A549 (cell line): ENCODE measurements at regions not wholly inside any gene's neighbourhood (a gene's known extent, or its start where the extent isn't known, plus 50 kb on each side); places are given as distances from the start of the nearest gene placed in this dataset.

Source experiments
- ATAC-seq, 2 experiments: fragments of 200-7000 bp in 1 of 2; fragments of >200 bp in 1 of 2; cut with Nextera tagmentation in 1 of 2; cut with Tn5 transposase in 1 of 2; 3 replicates each; pipeline versions ENCODE4 v1.8.0 to v1.9.1; 2018 to 2020; ENCODE audit warnings: mild to moderate bottlenecking in 1 of 2, moderate library complexity in 1 of 2
- CTCF ChIA-PET: fragments of 300-600 bp; sonication (Branson Sonifier 250); formaldehyde crosslinking; extraction: SDS; loops from one replicate; lab custom pipeline; 2021; ENCODE audit warnings: antibody characterized with exemption, inconsistent platforms; lab: Yijun Ruan, JAX
- POLR2A ChIA-PET: fragments of 350-600 bp; formaldehyde crosslinking; extraction: SDS; loops from one replicate; lab custom pipeline; 2021; ENCODE audit warnings: antibody characterized with exemption, inconsistent platforms; lab: Yijun Ruan, JAX
- DNase-seq, 2 experiments: peaks; one replicate each; pipeline versions ENCODE4 v3.0.0 to v3.0.0-alpha.2; 2011 to 2016; ENCODE audit warnings: low read depth in 1 of 2, low spot score in 1 of 2
- FAIRE-seq: peaks from 2 replicates; lab custom pipeline; 2011; peaks lifted over from hg19 to GRCh38; lab: Jason Lieb, UNC
- H3K27ac ChIP-seq, 2 experiments: fragments of >200 bp; sonication (Bioruptor Twin); formaldehyde crosslinking; 3 replicates each; pipeline ENCODE4 v1.5.1; 2016 to 2017
- H3K4me1 ChIP-seq: fragments of >200 bp; sonication (Bioruptor Twin); formaldehyde crosslinking; 3 replicates; pipeline ENCODE4 v1.6.1; 2016
- H3K4me2 ChIP-seq: fragments of >200 bp; sonication (Bioruptor Twin); formaldehyde crosslinking; 3 replicates; pipeline ENCODE4 v1.6.1; 2016
- H3K4me3 ChIP-seq: fragments of >200 bp; sonication (Bioruptor Twin); formaldehyde crosslinking; 3 replicates; pipeline ENCODE4 v1.5.1; 2016
- H3K9me3 ChIP-seq: fragments of >200 bp; sonication (Bioruptor Twin); formaldehyde crosslinking; 3 replicates; pipeline ENCODE4 v1.6.1; 2016
- CEBPB ChIP-seq, 2 experiments: fragments of >200 bp in 1 of 2; sonication (Bioruptor Twin) in 1 of 2; formaldehyde crosslinking in 1 of 2; IDR thresholded peaks; 2 replicates each; pipeline ENCODE4 v1.6.1; 2012 to 2016
- CHD2 ChIP-seq: fragments of 150-350 bp; IDR thresholded peaks from 2 replicates; pipeline ENCODE4 v1.6.1; 2014; ENCODE audit warnings: low read length; ENCODE audit not compliant: partially characterized antibody
- CHD4 ChIP-seq: fragments of 200-600 bp; sonication (generic); IDR thresholded peaks from 2 replicates; pipeline ENCODE4 v1.6.1; 2016; ENCODE audit warnings: antibody characterized with exemption, mild to moderate bottlenecking, borderline replicate concordance
- CTCF ChIP-seq: fragments of >200 bp; sonication (Bioruptor Twin); formaldehyde crosslinking; IDR thresholded peaks from 3 replicates; pipeline ENCODE4 v1.5.1; 2016
- EHMT2 ChIP-seq: fragments of 200-600 bp; sonication (generic); IDR thresholded peaks from 2 replicates; pipeline ENCODE4 v1.6.1; 2016; ENCODE audit warnings: antibody characterized with exemption, low read depth, mild to moderate bottlenecking, moderate library complexity
- EP300 ChIP-seq, 2 experiments: fragments of >200 bp; sonication (Bioruptor Twin); formaldehyde crosslinking; IDR thresholded peaks; 2 replicates in 1 of 2; 3 replicates in 1 of 2; pipeline ENCODE4 v1.6.1; 2016 to 2017
- FOSB ChIP-seq: fragments of 250-450 bp; sonication (Bioruptor Pico); IDR thresholded peaks from 2 replicates; pipeline ENCODE4 v1.5.0; 2020; ENCODE audit warnings: mild to moderate bottlenecking, moderate library complexity
- FOSL2 ChIP-seq, 2 experiments: fragments of 450-650 bp in 1 of 2; fragments of >200 bp in 1 of 2; sonication (Bioruptor Twin) in 1 of 2; formaldehyde crosslinking; IDR thresholded peaks; 2 replicates each; pipeline versions ENCODE4 v1.5.0 to v1.6.1; 2016 to 2020; ENCODE audit warnings: mild to moderate bottlenecking in 1 of 2, moderate library complexity in 1 of 2
- FOXS1 ChIP-seq: fragments of 250-450 bp; sonication (Bioruptor Pico); IDR thresholded peaks from 2 replicates; pipeline ENCODE4 v1.5.0; 2020; ENCODE audit warnings: mild to moderate bottlenecking, moderate library complexity
- HMGXB4 ChIP-seq: fragments of 250-450 bp; sonication (Bioruptor Pico); IDR thresholded peaks from 2 replicates; pipeline ENCODE4 v1.5.0; 2021; ENCODE audit warnings: mild to moderate bottlenecking, moderate library complexity, borderline replicate concordance
- HOXA7 ChIP-seq: fragments of 250-450 bp; sonication (Bioruptor Pico); IDR thresholded peaks from 2 replicates; pipeline ENCODE4 v1.5.0; 2020; ENCODE audit warnings: mild to moderate bottlenecking, moderate library complexity
- HOXB5 ChIP-seq: fragments of 250-450 bp; sonication (Bioruptor Pico); IDR thresholded peaks from 2 replicates; pipeline ENCODE4 v1.5.0; 2020; ENCODE audit warnings: mild to moderate bottlenecking, moderate library complexity
- JUNB ChIP-seq: fragments of >200 bp; sonication (Bioruptor Twin); formaldehyde crosslinking; IDR thresholded peaks from 2 replicates; pipeline ENCODE4 v1.6.1; 2016
- MAZ ChIP-seq: fragments of 150-350 bp; IDR thresholded peaks from 2 replicates; pipeline ENCODE4 v1.6.1; 2014; ENCODE audit warnings: antibody characterized with exemption, low read depth, low read length, borderline replicate concordance
- MYC ChIP-seq: IDR thresholded peaks from 2 replicates; pipeline ENCODE4 v1.6.1; 2012; ENCODE audit warnings: mild to moderate bottlenecking, inconsistent platforms, low read length, improper control_type of control experiment, borderline replicate concordance
- PHF8 ChIP-seq: fragments of 200-600 bp; sonication (generic); IDR thresholded peaks from 2 replicates; pipeline ENCODE4 v1.6.1; 2016; ENCODE audit warnings: low read depth, mild to moderate bottlenecking, antibody characterized with exemption, moderate library complexity, borderline replicate concordance
- POLR2A ChIP-seq: IDR thresholded peaks from 2 replicates; pipeline ENCODE4 v1.6.1; 2012; ENCODE audit warnings: mild to moderate bottlenecking, low read length
- POLR2AphosphoS2 ChIP-seq: conservative IDR thresholded peaks from 2 replicates; pipeline ENCODE4 v1.6.1; 2012; ENCODE audit warnings: low read length, improper control_type of control experiment, inconsistent platforms
- REST ChIP-seq: fragments of 200-600 bp; sonication (generic); IDR thresholded peaks from 2 replicates; pipeline ENCODE4 v1.6.1; 2016; ENCODE audit warnings: antibody characterized with exemption, mild to moderate bottlenecking, moderate library complexity
- RFX5 ChIP-seq: fragments of 450-650 bp; IDR thresholded peaks from 2 replicates; pipeline ENCODE4 v1.7.1; 2014; ENCODE audit warnings: antibody characterized with exemption, mild to moderate bottlenecking, moderate library complexity
- SMC3 ChIP-seq: fragments of >200 bp; sonication (Bioruptor Twin); formaldehyde crosslinking; IDR thresholded peaks from 3 replicates; pipeline ENCODE4 v1.6.1; 2018; ENCODE audit warnings: inconsistent platforms
- TFCP2L1 ChIP-seq: fragments of 250-450 bp; sonication (Bioruptor Pico); IDR thresholded peaks from 2 replicates; pipeline ENCODE4 v1.5.0; 2021; ENCODE audit warnings: mild to moderate bottlenecking
- ZC3H11A ChIP-seq: fragments of 450-650 bp; IDR thresholded peaks from 2 replicates; pipeline ENCODE4 v1.6.1; 2014; ENCODE audit warnings: antibody characterized with exemption, mild to moderate bottlenecking
- ZSCAN20 ChIP-seq: fragments of 250-450 bp; sonication (Bioruptor Pico); IDR thresholded peaks from 2 replicates; pipeline ENCODE4 v1.8.0; 2022; ENCODE audit warnings: mild to moderate bottlenecking, moderate library complexity
- WGBS: methylation state at CpG from one replicate; pipeline ENCODE4 v1.1.6; 2017; ENCODE audit errors: missing lambda C conversion rate; 5-methylcytosine and 5-hydroxymethylcytosine counted together

GRCh38 chr2:38201784-38202183 is 125.8 kb upstream of the CYP1B1 start:
- ChIA-PET POLR2A (no interaction called here), CTCF (interaction anchor here (0.7 to 1.1 kb wide), 2 partner anchors 9 to 125 kb away, joined by 3 read pairs; no protein-coding TSS in a partner anchor)
- Histone ChIP-seq H3K4me2 (no peak overlapping the region), H3K9me3 (no peaks in the 10 kb centered on the region), H3K4me3 (no peak overlapping the region), H3K4me1 (no peaks in the 10 kb centered on the region), H3K27ac (no peak overlapping the region)
- FAIRE-seq (no peak), ATAC-seq (no peak), DNase-seq (no peak)
- TF ChIP-seq CTCF, result no peak
- TF ChIP-seq EHMT2, result no peak
- TF ChIP-seq FOSL2 (IDR thresholded peaks at IDR 0.05), result no peak
- no peak for TF ChIP-seq FOSL2 (CRISPR knock-in tag; IDR thresholded peaks at IDR 0.05)
- no peak for TF ChIP-seq MAZ

GRCh38 chr2:38200598-38200997 is 124.6 kb upstream of the CYP1B1 start:
- no peak for ATAC-seq
- WGBS, result 42% methylated on average over 3 of the region's 3 CpGs
- Histone ChIP-seq H3K9me3 (no peaks in the 10 kb centered on the region), H3K4me3 (no peak overlapping the region), H3K4me1 (no peaks in the 10 kb centered on the region), H3K4me2 (no peak overlapping the region), H3K27ac (no peak overlapping the region)
- CTCF ChIA-PET, result interaction anchor here (0.6 kb wide), 1 partner anchor 1404 kb away, joined by 3 read pairs; no protein-coding TSS in a partner anchor
- no peak for DNase-seq
- TF ChIP-seq ZC3H11A (no peak), FOSB (CRISPR knock-in tag) (no peak), EP300 (IDR thresholded peaks at IDR 0.05) (no peak), MYC (no peak), FOXS1 (CRISPR knock-in tag) (no peak), POLR2A (no peak), POLR2AphosphoS2 (no peak), CEBPB (IDR thresholded peaks at IDR 0.05) (no peak), REST (no peak), RFX5 (no peak), CHD4 (no peak), FOSL2 (IDR thresholded peaks at IDR 0.05) (no peak), FOSL2 (CRISPR knock-in tag; IDR thresholded peaks at IDR 0.05) (no peak)
- POLR2A ChIA-PET, result no interaction called here
- peak; percentile 18 for FAIRE-seq

- H3K4me2 ChIP-seq, result no peak overlapping the region
- H3K9me3 ChIP-seq, result no peaks in the 10 kb centered on the region
- DNase-seq (no peak), FAIRE-seq (no peak), ATAC-seq (no peak)
- POLR2A ChIA-PET, result no interaction called here
- 72% methylated on average over 1 of the region's 1 CpG for WGBS
- CTCF ChIA-PET, result no interaction called here
- no peak overlapping the region for H3K27ac ChIP-seq
- no peak overlapping the region for H3K4me3 ChIP-seq
- no peaks in the 10 kb centered on the region for H3K4me1 ChIP-seq
- TF ChIP-seq HMGXB4 (CRISPR knock-in tag) (no peak), TFCP2L1 (no peak), SMC3 (no peak), REST (no peak), PHF8 (no peak), HOXA7 (CRISPR knock-in tag) (no peak), CHD2 (no peak), EP300 (IDR thresholded peaks at IDR 0.05) (no peak), ZSCAN20 (CRISPR knock-in tag) (no peak), FOSL2 (IDR thresholded peaks at IDR 0.05) (no peak), FOSL2 (CRISPR knock-in tag; IDR thresholded peaks at IDR 0.05) (no peak), JUNB (no peak), HOXB5 (CRISPR knock-in tag) (no peak)
These were observed 123.2 kb upstream of the CYP1B1 start for GRCh38 chr2:38199127-38199526.
